ENCODE measurements at regions not wholly inside any gene's neighbourhood (a gene's known extent, or its start where the extent isn't known, plus 50 kb on each side); places are given as distances from the start of the nearest gene placed in this dataset.

DNA sequence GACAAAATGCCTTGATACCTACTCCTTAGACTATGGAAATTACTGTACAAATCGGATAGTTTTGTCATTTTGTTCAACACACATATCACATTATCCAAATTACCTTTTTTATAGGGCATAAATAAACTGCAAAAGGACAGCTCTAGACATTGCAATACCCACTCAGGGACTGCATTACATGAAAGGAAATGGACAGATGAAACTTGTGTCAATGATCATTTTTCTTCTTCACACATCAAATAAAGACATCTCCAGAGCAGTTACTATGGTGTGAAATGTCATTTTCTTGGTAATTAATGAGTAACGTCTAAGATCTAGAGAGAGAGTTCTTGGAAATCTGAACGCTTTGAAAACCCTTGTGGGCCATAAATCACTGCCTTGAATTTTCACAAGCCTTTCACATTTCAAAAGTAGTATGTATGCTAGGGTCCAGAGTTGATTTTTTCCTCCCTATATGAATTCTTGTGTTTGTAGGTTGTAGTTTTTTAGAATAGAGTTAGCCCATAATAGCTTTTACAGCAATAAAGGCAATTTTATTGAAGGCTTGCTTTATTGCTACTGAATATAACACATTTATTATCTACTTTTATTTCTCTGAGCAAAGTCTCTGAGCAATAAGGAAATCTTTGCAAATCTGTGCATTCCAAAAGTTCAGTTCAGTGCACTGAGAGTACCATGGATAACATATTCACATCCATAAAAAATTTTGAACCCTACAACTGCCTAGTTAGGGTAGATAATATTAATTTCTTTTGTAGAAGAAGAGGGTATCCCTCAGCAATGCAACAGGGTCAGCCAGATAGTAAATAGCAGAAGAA lies 358.0 kb upstream of the PCSK5 start:
- H3K9me1 ChIP-seq (ENCODE audit: insufficient read depth, low read length) = no peaks in the 10 kb centered on the region
- no peak overlapping the region for H3K56ac ChIP-seq (ENCODE audit: extremely low read depth, insufficient read depth, low read length)
- no peak overlapping the region for H2BK20ac ChIP-seq (ENCODE audit: low read depth, low read length)
- in situ Hi-C loops (cut with MboI; ENCODE audit: low sequenced_read_pairs) = no loop called here
- DNase-seq (no peak), ATAC-seq (ENCODE audit: low read depth) (no peak)
- no peak overlapping the region for H2AK9ac ChIP-seq (replicated peaks; ENCODE audit: low read depth, low read length, poor library complexity)
- H3K79me1 ChIP-seq (ENCODE audit: low read depth in 1 of 2, low read length in 2 of 2) = no peaks in the 10 kb centered on the region
- no TSS peak for BruUV-seq (replicated peaks)
- no peak overlapping the region for H2BK120ac ChIP-seq (ENCODE audit: low read depth, low read length)
- H3K4me1 ChIP-seq (ENCODE audit: control insufficient read depth, insufficient read depth, low read length) = no peaks in the 10 kb centered on the region
- dilution Hi-C loops (cut with HindIII; ENCODE audit: low sequenced_read_pairs, unreplicated experiment) = no loop called here
- intact Hi-C loops (cut with micrococcal nuclease) = no loop called here
- no peak overlapping the region for H3K4me2 ChIP-seq (ENCODE audit: low read depth, low read length)
- H3K4ac ChIP-seq (ENCODE audit: low read depth, low read length) = no peak overlapping the region
- no peak overlapping the region for H3K9ac ChIP-seq (ENCODE audit: low read depth, low read length)
- no peak overlapping the region for H2BK5ac ChIP-seq (ENCODE audit: low read depth, low read length, poor library complexity, severe bottlenecking)
- H3K27ac ChIP-seq (ENCODE audit: insufficient read depth, low read length) = no peak overlapping the region
- H3K4me3 ChIP-seq (ENCODE audit: insufficient read depth, low read depth, low read length) = no peak overlapping the region
- H4K5ac ChIP-seq (ENCODE audit: low read depth, low read length) = no peak overlapping the region
- H3K27me3 ChIP-seq (ENCODE audit: control insufficient read depth, insufficient read depth, low read length) = no peaks in the 10 kb centered on the region
- TF ChIP-seq BHLHE40 (IDR thresholded peaks at IDR 0.05; ENCODE audit: low read depth, low read length) = no peak
- no peak for TF ChIP-seq POLR2A (IDR thresholded peaks at IDR 0.05; ENCODE audit: low read depth, low read length)
- no peak for TF ChIP-seq FOS (IDR thresholded peaks at IDR 0.05; ENCODE audit: low read depth, low read length)
- no peak for TF ChIP-seq CHD1 (IDR thresholded peaks at IDR 0.05; ENCODE audit: low read depth, low read length)
- no peak for TF ChIP-seq SMC3 (IDR thresholded peaks at IDR 0.05; ENCODE audit: low read depth, low read length)
- no peak for TF ChIP-seq CEBPB (IDR thresholded peaks at IDR 0.05; ENCODE audit: low read depth, low read length)
- no peak for TF ChIP-seq NFE2L2 (IDR thresholded peaks at IDR 0.05; ENCODE audit: low read depth, low read length)
- TF ChIP-seq CTCF (conservative IDR thresholded peaks at IDR 0.05; ENCODE audit: low read depth, low read length) = no peak
- TF ChIP-seq RCOR1 (IDR thresholded peaks at IDR 0.05; ENCODE audit: insufficient replicate concordance, low read length) = no peak
- TF ChIP-seq, protein P1, sequence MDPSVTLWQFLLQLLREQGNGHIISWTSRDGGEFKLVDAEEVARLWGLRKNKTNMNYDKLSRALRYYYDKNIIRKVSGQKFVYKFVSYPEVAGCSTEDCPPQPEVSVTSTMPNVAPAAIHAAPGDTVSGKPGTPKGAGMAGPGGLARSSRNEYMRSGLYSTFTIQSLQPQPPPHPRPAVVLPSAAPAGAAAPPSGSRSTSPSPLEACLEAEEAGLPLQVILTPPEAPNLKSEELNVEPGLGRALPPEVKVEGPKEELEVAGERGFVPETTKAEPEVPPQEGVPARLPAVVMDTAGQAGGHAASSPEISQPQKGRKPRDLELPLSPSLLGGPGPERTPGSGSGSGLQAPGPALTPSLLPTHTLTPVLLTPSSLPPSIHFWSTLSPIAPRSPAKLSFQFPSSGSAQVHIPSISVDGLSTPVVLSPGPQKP (IDR thresholded peaks at IDR 0.05; ENCODE audit: borderline replicate concordance, low read depth, low read length) = no peak
- no peak for TF ChIP-seq RFX5 (IDR thresholded peaks at IDR 0.05; ENCODE audit: low read depth, low read length)
- TF ChIP-seq MXI1 (IDR thresholded peaks at IDR 0.05; ENCODE audit: borderline replicate concordance, low read depth, low read length) = no peak
- TF ChIP-seq MAZ (IDR thresholded peaks at IDR 0.05; ENCODE audit: borderline replicate concordance, low read depth, low read length) = no peak
- TF ChIP-seq, protein P2, sequence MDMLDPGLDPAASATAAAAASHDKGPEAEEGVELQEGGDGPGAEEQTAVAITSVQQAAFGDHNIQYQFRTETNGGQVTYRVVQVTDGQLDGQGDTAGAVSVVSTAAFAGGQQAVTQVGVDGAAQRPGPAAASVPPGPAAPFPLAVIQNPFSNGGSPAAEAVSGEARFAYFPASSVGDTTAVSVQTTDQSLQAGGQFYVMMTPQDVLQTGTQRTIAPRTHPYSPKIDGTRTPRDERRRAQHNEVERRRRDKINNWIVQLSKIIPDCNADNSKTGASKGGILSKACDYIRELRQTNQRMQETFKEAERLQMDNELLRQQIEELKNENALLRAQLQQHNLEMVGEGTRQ (IDR thresholded peaks at IDR 0.05; ENCODE audit: low read depth, low read length) = no peak
- TF ChIP-seq MAFK (IDR thresholded peaks at IDR 0.05; ENCODE audit: low read depth, low read length) = no peak
- TF ChIP-seq RAD21 (IDR thresholded peaks at IDR 0.05; ENCODE audit: low read length) = no peak
- H3K18ac ChIP-seq (ENCODE audit: low read depth, low read length) = no peak overlapping the region
- H2AFZ ChIP-seq (replicated peaks; ENCODE audit: low read length, poor library complexity) = no peak overlapping the region
- H3K23ac ChIP-seq (ENCODE audit: low read depth, low read length) = no peak overlapping the region
- no peaks in the 10 kb centered on the region for H4K20me1 ChIP-seq (ENCODE audit: insufficient read depth, low read length)
- no peak overlapping the region for H4K91ac ChIP-seq (ENCODE audit: insufficient read depth, low read depth, low read length)
- no peak overlapping the region for H3K14ac ChIP-seq (replicated peaks; ENCODE audit: low read depth, low read length)
- POLR2A ChIA-PET (ENCODE audit: unreplicated experiment) = no interaction called here
- no CpG with 5 or more reads among the region's 3 CpGs for WGBS, 2 experiments (ENCODE audit: extremely low coverage in 2 of 2, insufficient read length in 1 of 2)
- no peak overlapping the region for H2AK5ac ChIP-seq (ENCODE audit: low read depth, low read length)
- H3K36me3 ChIP-seq (ENCODE audit: control insufficient read depth, insufficient read depth, low read length) = no peaks in the 10 kb centered on the region
- no peak overlapping the region for H4K8ac ChIP-seq (ENCODE audit: low read depth in 2 of 2, low read length in 2 of 2)
- H3K9me3 ChIP-seq (ENCODE audit: control insufficient read depth, insufficient read depth, low read length) = peaks cover 5% of the 10 kb centered on the region
- no peak overlapping the region for H2BK15ac ChIP-seq (ENCODE audit: low read depth, low read length)
- CTCF ChIA-PET = no interaction called here
